ENCODE measurements at regions not wholly inside any gene's neighbourhood (a gene's known extent, or its start where the extent isn't known, plus 50 kb on each side); places are given as distances from the start of the nearest gene placed in this dataset.

- no peak for DNase-seq (ENCODE audit: low read depth, low spot score)
- Histone ChIP-seq H3K27ac (ENCODE audit: low read length) (no peak overlapping the region), H3K27me3 (ENCODE audit: control insufficient read depth, insufficient read depth, low read length) (no peaks in the 10 kb centered on the region), H3K36me3 (ENCODE audit: control insufficient read depth, insufficient read depth, low read length) (no peaks in the 10 kb centered on the region), H3K4me3 (ENCODE audit: low read length) (no peak overlapping the region), H3K9me3 (ENCODE audit: control insufficient read depth, insufficient read depth, low read length) (no peaks in the 10 kb centered on the region), H3K4me1 (ENCODE audit: control insufficient read depth, insufficient read depth, low read length) (no peaks in the 10 kb centered on the region; the same call in 1 of the 2 replicates)
- no CpG with 5 or more reads among the region's 5 CpGs for WGBS (ENCODE audit: insufficient coverage, insufficient read length)
Measured at GRCh38 chr10:55160655-55161283, 359.7 kb upstream of the PCDH15 start.

- Histone ChIP-seq H3K27ac (ENCODE audit: low read length) (no peak overlapping the region), H3K4me3 (ENCODE audit: low read length) (no peak overlapping the region), H3K36me3 (ENCODE audit: control insufficient read depth, insufficient read depth, low read length) (no peaks in the 10 kb centered on the region), H3K4me1 (ENCODE audit: control insufficient read depth, insufficient read depth, low read length) (no peaks in the 10 kb centered on the region; the same call in 1 of the 2 replicates), H3K27me3 (ENCODE audit: control insufficient read depth, insufficient read depth, low read length) (no peaks in the 10 kb centered on the region), H3K9me3 (ENCODE audit: control insufficient read depth, insufficient read depth, low read length) (no peaks in the 10 kb centered on the region)
- no CpG with 5 or more reads among the region's 1 CpG for WGBS (ENCODE audit: insufficient coverage, insufficient read length)
- no peak for DNase-seq (ENCODE audit: low read depth, low spot score)
Measured at GRCh38 chr10:55158633-55159032, 357.6 kb upstream of the PCDH15 start.

GRCh38 chr10:55146032-55146431 lies 345.0 kb upstream of the PCDH15 start:
- no peak for DNase-seq (ENCODE audit: low read depth, low spot score)

GRCh38 chr10:55144001-55144400 lies 343.0 kb upstream of the PCDH15 start:
- no peak overlapping the region for H3K4me3 ChIP-seq (ENCODE audit: low read length)
- H3K4me1 ChIP-seq (ENCODE audit: control insufficient read depth, insufficient read depth, low read length): no peaks in the 10 kb centered on the region
- no peaks in the 10 kb centered on the region for H3K36me3 ChIP-seq (ENCODE audit: control insufficient read depth, insufficient read depth, low read length)
- no peak for DNase-seq (ENCODE audit: low read depth, low spot score)
- H3K27ac ChIP-seq (ENCODE audit: low read length): no peak overlapping the region
- WGBS (ENCODE audit: insufficient coverage, insufficient read length): no CpG with 5 or more reads among the region's 2 CpGs
- H3K27me3 ChIP-seq (ENCODE audit: control insufficient read depth, insufficient read depth, low read length): no peaks in the 10 kb centered on the region
- no peaks in the 10 kb centered on the region for H3K9me3 ChIP-seq (ENCODE audit: control insufficient read depth, insufficient read depth, low read length)

More at GRCh38 chr10:55146032-55146431, 345.0 kb upstream of the PCDH15 start:
- Histone ChIP-seq H3K36me3 (ENCODE audit: control insufficient read depth, insufficient read depth, low read length) (no peaks in the 10 kb centered on the region), H3K4me1 (ENCODE audit: control insufficient read depth, insufficient read depth, low read length) (no peaks in the 10 kb centered on the region), H3K9me3 (ENCODE audit: control insufficient read depth, insufficient read depth, low read length) (no peaks in the 10 kb centered on the region), H3K27me3 (ENCODE audit: control insufficient read depth, insufficient read depth, low read length) (no peaks in the 10 kb centered on the region), H3K27ac (ENCODE audit: low read length) (no peak overlapping the region), H3K4me3 (ENCODE audit: low read length) (no peak overlapping the region)
- no CpG with 5 or more reads among the region's 5 CpGs for WGBS (ENCODE audit: insufficient coverage, insufficient read length)

- no peaks in the 10 kb centered on the region for H3K4me1 ChIP-seq (ENCODE audit: control insufficient read depth, insufficient read depth, low read length)
- no peak for DNase-seq (ENCODE audit: low read depth, low spot score)
- H3K4me3 ChIP-seq (ENCODE audit: low read length): no peak overlapping the region
- no peaks in the 10 kb centered on the region for H3K9me3 ChIP-seq (ENCODE audit: control insufficient read depth, insufficient read depth, low read length)
- H3K27me3 ChIP-seq (ENCODE audit: control insufficient read depth, insufficient read depth, low read length): no peaks in the 10 kb centered on the region
- H3K27ac ChIP-seq (ENCODE audit: low read length): no peak overlapping the region
- H3K36me3 ChIP-seq (ENCODE audit: control insufficient read depth, insufficient read depth, low read length): no peaks in the 10 kb centered on the region
Measured at GRCh38 chr10:55141892-55142291, 340.9 kb upstream of the PCDH15 start.

- Histone ChIP-seq H3K9me3 (ENCODE audit: control insufficient read depth, insufficient read depth, low read length) (no peaks in the 10 kb centered on the region; the same call in 1 of the 2 replicates), H3K27me3 (ENCODE audit: control insufficient read depth, insufficient read depth, low read length) (no peaks in the 10 kb centered on the region), H3K27ac (ENCODE audit: low read length) (no peak overlapping the region), H3K36me3 (ENCODE audit: control insufficient read depth, insufficient read depth, low read length) (no peaks in the 10 kb centered on the region), H3K4me3 (ENCODE audit: low read length) (no peak overlapping the region), H3K4me1 (ENCODE audit: control insufficient read depth, insufficient read depth, low read length) (no peaks in the 10 kb centered on the region)
- no peak for DNase-seq (ENCODE audit: low read depth, low spot score)
- WGBS (ENCODE audit: insufficient coverage, insufficient read length): no CpG with 5 or more reads among the region's 2 CpGs
Measured at GRCh38 chr10:55137063-55137462, 336.0 kb upstream of the PCDH15 start.

- Histone ChIP-seq H3K9me3 (ENCODE audit: control insufficient read depth, insufficient read depth, low read length) (no peaks in the 10 kb centered on the region), H3K27ac (ENCODE audit: low read length) (no peak overlapping the region), H3K36me3 (ENCODE audit: control insufficient read depth, insufficient read depth, low read length) (no peaks in the 10 kb centered on the region), H3K27me3 (ENCODE audit: control insufficient read depth, insufficient read depth, low read length) (no peaks in the 10 kb centered on the region), H3K4me3 (ENCODE audit: low read length) (no peak overlapping the region), H3K4me1 (ENCODE audit: control insufficient read depth, insufficient read depth, low read length) (no peaks in the 10 kb centered on the region)
- WGBS (ENCODE audit: insufficient coverage, insufficient read length): no CpG with 5 or more reads among the region's 2 CpGs
- no peak for DNase-seq (ENCODE audit: low read depth, low spot score)
Measured at GRCh38 chr10:55104738-55105137, 303.7 kb upstream of the PCDH15 start.

- Histone ChIP-seq H3K27me3 (ENCODE audit: control insufficient read depth, insufficient read depth, low read length) (no peaks in the 10 kb centered on the region), H3K27ac (ENCODE audit: low read length) (no peak overlapping the region), H3K4me1 (ENCODE audit: control insufficient read depth, insufficient read depth, low read length) (no peaks in the 10 kb centered on the region), H3K9me3 (ENCODE audit: control insufficient read depth, insufficient read depth, low read length) (no peaks in the 10 kb centered on the region), H3K4me3 (ENCODE audit: low read length) (no peak overlapping the region), H3K36me3 (ENCODE audit: control insufficient read depth, insufficient read depth, low read length) (no peaks in the 10 kb centered on the region)
- no peak for DNase-seq (ENCODE audit: low read depth, low spot score)
- WGBS (ENCODE audit: insufficient coverage, insufficient read length): no CpG with 5 or more reads among the region's 9 CpGs
Measured at GRCh38 chr10:55098452-55098851, 297.4 kb upstream of the PCDH15 start.

- no CpG with 5 or more reads among the region's 1 CpG for WGBS (ENCODE audit: insufficient coverage, insufficient read length)
Measured at GRCh38 chr10:55091691-55092328, 290.8 kb upstream of the PCDH15 start.

GRCh38 chr10:55078121-55078520 lies 277.1 kb upstream of the PCDH15 start:
- H3K9me3 ChIP-seq (ENCODE audit: control insufficient read depth, insufficient read depth, low read length): no peaks in the 10 kb centered on the region
- no peaks in the 10 kb centered on the region for H3K27me3 ChIP-seq (ENCODE audit: control insufficient read depth, insufficient read depth, low read length)
- no CpG with 5 or more reads among the region's 1 CpG for WGBS (ENCODE audit: insufficient coverage, insufficient read length)
- no peaks in the 10 kb centered on the region for H3K36me3 ChIP-seq (ENCODE audit: control insufficient read depth, insufficient read depth, low read length)
- DNase-seq (ENCODE audit: low read depth, low spot score): no peak
- no peak overlapping the region for H3K4me3 ChIP-seq (ENCODE audit: low read length)
- H3K4me1 ChIP-seq (ENCODE audit: control insufficient read depth, insufficient read depth, low read length): peaks cover 1% of the 10 kb centered on the region; the same call in 1 of the 2 replicates
- no peak overlapping the region for H3K27ac ChIP-seq (ENCODE audit: low read length)

More at GRCh38 chr10:55091691-55092328, 290.8 kb upstream of the PCDH15 start:
- Histone ChIP-seq H3K4me3 (ENCODE audit: low read length) (no peak overlapping the region), H3K4me1 (ENCODE audit: control insufficient read depth, insufficient read depth, low read length) (no peaks in the 10 kb centered on the region), H3K27me3 (ENCODE audit: control insufficient read depth, insufficient read depth, low read length) (no peaks in the 10 kb centered on the region), H3K27ac (ENCODE audit: low read length) (no peak overlapping the region), H3K36me3 (ENCODE audit: control insufficient read depth, insufficient read depth, low read length) (no peaks in the 10 kb centered on the region), H3K9me3 (ENCODE audit: control insufficient read depth, insufficient read depth, low read length) (no peaks in the 10 kb centered on the region)
- DNase-seq (ENCODE audit: low read depth, low spot score): no peak

- H3K4me3 ChIP-seq (ENCODE audit: low read length): no peak overlapping the region
- no peak overlapping the region for H3K27ac ChIP-seq (ENCODE audit: low read length)
- DNase-seq (ENCODE audit: low read depth, low spot score): no peak
- no peaks in the 10 kb centered on the region for H3K36me3 ChIP-seq (ENCODE audit: control insufficient read depth, insufficient read depth, low read length)
- no peaks in the 10 kb centered on the region for H3K27me3 ChIP-seq (ENCODE audit: control insufficient read depth, insufficient read depth, low read length)
- H3K4me1 ChIP-seq (ENCODE audit: control insufficient read depth, insufficient read depth, low read length): no peaks in the 10 kb centered on the region
- H3K9me3 ChIP-seq (ENCODE audit: control insufficient read depth, insufficient read depth, low read length): no peaks in the 10 kb centered on the region
- no CpG with 5 or more reads among the region's 1 CpG for WGBS (ENCODE audit: insufficient coverage, insufficient read length)
Measured at GRCh38 chr10:55065185-55065584, 264.2 kb upstream of the PCDH15 start.
